GM21737 (cell line): ENCODE measurements at regions not wholly inside any gene's neighbourhood (a gene's known extent, or its start where the extent isn't known, plus 50 kb on each side); places are given as distances from the start of the nearest gene placed in this dataset.

Source experiments
- ATAC-seq: cut with Tn5 transposase; IDR thresholded peaks from one replicate; pipeline ENCODE4 v1.9.1; 2021; ENCODE audit warnings: mild to moderate bottlenecking, moderate library complexity; ENCODE audit not compliant: unreplicated experiment

DNA sequence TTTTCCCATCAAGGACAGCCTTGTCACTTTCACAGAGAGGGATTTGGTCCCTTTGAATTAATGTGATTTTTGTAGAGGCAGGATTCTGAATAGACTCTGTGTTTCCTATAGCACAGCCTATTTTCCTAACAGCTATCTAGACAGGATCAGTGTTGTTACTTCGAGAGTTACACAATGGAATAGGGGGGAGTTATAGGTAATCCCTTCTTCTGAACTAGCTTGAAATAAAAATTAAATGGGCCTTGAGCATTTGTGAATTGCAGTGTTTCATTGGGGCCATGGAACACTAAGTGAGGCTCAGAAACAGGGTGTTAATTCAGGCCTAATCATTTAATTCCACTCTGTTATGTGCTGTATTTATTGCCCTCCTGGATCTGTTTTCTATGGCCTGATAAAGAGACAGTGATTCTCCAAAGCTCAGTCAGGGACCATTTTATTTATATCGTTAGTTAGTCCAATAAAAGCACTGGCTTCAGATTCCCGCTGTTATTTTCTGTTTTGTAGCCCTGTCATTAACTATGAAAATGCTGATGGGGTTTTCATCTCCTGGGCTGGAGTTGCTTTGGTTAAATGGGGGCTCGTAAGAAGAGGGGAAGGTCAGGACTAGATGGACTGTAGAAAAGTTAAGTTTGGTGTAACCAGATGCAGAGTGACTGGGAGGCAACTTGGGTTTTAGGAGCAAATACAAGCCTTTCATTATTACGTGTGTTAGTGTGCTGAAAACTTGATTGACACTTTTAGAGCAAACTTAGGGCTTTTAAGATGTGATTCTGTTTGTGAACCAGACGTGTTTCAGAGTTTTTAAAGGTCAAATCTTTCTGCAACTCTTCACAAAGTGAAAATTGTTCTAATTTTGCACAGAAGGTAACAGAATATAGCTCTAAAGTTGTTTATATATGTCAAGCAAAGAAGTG, 461.0 kb upstream of the HNRNPA3 start:
- no peak for ATAC-seq

DNA sequence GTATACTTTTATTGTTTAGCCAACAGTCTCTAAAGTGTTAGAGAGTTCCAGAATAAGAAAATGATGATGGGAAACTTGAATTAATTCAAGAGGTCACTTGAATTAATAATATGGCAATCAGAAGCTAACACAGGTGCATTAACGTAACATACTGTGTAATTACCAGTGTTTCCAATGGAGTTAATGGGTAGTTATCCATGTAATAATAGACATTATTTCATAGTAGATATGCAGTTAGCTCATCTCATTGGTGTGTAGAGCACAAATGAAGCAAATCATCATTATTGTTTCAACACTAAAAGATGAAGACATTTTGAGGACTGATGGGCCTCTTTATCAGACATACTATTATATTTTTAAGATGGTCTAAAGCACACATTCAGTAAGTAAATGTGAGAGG, 460.3 kb upstream of the HNRNPA3 start:
- ATAC-seq, result no peak

DNA sequence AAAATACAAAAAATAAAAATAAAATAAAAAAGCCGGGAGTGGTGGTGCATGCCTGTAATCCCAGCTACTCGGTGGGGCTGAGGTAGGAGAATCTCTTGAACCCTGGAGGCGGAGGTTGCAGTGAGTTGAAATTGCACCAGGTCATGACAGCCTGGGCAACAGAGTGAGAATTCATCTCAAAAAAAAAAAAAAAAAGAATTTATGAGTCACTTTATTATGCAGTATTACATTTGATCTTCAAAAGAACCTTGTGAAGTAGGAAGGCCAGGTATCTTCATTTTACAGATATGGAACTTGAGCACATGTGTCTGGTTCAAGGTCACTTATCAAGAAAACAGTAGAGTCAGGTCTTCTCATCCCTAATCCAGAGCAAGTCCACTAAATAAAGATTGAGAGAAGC, 459.4 kb upstream of the HNRNPA3 start:
- ATAC-seq, result no peak

DNA sequence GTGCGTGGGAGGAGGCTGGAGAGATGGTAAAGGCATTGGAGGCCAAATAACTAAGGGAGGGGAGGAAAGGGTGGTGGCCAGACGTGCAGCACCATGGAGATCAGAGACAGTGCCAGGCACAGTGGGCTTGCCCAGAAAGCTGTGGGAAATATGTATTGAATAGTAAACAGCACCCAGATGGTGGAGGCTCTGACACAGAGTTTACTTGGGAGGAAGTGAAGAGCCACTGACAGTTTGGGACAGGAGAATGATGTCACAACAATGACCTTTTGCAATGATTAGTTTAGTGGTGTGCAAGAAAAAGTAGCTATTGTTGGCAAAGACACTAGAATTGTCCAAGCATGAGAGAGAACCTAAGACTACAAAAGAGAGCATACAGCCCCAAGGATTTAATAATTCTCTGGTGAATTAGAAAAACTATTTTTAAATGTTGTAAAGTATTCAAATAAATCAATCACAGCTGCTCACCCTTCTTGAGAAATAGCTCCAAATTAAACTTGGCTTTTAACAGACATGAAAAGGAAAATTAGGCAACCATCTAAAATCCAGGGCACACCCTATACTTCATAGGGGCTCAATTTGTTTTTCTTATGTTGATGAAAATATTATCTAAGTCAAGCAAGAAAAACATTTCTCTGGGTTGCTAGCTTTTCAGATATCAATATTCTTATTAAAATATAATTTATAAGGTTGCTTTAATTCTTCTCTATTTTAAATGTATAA, 458.7 kb upstream of the HNRNPA3 start:
- no peak for ATAC-seq

DNA sequence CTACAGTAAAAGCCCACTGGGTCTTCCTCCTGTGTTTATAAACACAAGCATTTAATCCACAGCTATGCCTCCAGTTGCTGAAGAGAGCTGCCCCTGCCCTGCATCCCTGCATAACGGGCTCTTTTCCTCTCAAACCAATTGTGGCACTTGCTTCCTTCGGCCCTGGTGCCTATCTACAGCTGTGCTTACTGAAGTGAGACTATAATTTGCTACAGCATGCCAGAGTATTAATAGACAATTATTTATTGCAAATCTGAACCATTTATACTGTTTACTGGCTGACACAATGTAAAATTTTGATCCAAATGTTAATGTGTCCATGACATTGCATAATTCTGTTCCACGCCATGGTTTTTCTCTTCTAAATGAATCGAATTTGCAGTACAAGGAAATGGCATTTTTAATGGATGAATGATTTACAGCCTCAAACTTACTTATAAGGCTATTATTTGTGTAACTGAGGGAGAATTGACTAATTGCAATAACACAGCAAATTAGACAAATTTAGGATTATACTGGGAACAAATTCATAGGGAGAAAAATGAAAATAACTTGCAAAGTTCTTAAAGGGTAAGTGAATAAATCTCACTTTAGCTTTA, 457.0 kb upstream of the HNRNPA3 start:
- no peak for ATAC-seq

DNA sequence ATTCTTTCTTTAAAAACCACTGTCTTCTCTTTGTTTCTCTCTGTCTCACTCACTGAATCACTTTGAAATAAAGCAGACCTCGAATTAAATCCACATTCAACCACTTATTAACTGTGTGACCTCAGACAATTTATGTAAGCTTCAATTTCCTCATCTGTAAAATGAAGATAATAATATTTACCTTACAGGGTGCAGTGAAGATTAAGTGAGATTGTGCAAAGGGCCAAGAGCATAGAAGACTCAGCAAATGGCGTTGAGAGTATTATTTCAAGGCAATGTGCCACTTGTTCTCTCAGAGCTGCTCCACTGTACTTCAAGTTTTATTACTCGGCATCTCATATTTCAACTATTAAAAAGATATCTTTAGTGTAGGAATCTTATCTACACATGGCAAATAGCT, 454.2 kb upstream of the HNRNPA3 start:
- ATAC-seq, result no peak

DNA sequence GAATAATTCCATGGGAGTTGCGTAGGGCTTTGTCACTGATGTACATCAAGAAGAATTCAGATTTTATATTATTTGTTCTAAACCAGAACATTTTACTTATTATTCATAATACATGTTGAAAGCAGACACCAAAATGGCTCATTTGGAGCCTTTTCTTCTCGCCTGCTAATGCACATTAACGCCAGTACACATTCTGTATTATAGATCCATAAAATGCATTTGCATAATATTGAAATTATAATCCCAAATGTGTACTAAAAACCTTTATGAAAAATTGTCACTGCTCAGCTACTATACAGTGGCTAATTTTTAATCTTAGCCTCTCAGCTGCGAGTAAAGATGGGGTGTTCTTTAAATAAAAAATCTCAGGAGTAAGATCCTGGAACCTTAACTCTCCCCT, 452.2 kb upstream of the HNRNPA3 start:
- ATAC-seq, result no peak

DNA sequence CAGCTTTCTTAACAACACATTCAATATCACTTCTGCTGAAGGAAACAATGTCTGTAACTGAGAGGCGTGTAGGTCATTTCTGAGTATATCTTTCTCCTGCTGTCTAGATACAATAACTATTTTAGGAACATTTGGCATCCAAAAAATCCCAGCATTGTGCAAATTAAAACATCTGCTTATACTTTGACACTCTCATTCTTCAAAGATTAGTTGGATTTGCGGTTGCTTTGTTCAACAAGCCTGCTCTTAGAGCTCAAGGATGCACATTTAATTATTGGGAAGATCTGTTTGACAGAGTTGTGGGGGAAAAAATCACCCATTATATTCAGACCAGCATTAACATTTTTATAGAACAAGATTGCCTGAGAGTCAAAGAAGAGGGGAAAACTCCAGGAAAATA, 449.5 kb upstream of the HNRNPA3 start:
- ATAC-seq, result no peak

DNA sequence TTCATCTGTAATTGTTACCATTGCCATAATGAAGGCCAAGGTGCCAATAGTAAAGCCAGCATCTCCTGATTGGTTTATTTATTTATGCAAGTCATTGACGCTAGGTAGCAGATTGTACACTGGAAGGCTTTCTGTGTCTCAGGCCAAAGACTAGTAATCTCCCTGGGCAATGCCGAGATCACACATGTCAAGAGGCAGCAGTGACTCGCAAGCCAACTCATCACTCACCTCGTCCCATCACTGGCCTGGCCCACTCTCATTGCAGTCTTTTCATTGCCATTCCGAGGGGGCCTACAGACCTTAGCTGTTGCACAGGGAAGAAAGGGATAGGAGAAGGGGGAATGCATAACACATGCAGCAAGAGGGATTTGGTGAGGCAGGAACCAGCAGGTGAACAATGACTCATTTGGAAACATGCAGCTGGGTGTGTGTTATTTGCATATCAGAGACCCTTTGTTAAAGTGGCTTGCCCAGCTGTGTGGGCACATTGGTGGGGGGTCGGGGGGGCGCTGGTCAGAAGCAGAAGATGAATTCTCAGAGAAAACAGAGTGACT, 448.7 kb upstream of the HNRNPA3 start:
- no peak for ATAC-seq

DNA sequence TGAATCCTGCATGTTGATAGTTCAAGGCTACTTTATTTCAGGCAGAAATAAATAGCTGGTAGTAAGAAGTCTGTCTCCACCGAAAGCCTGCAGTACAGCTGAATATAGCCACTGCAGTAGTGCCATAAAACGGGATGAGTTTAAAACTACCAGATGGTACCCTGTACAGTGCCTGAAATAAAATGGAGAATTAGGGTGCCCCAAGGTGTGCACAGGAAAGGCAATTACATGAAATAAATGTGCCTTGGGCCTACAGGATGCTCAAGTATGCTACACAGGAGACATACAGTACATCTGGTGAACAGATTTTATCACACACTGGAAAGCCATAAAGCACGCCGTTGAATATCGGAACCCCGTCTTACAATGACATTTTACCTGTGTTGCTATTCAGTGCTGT, 447.7 kb upstream of the HNRNPA3 start:
- no peak for ATAC-seq

DNA sequence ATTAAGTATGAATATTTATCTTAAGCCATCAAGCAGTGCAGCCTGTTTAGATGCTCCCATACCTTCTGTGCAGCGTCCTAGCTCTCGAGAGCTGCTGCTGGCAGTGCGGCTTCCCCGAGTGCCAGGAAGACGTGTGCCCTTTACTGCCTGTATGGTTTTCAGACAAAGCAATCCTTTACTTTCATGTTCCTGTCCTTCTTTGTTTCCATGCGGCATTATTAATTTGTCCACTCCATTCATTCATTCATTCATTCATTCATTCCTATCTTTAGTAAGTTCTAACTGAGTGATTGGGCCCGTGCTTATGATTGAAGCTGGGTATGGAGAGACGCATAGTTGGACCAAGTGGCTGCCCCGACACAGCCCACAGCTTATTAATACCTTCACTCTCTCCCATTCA, 446.6 kb upstream of the HNRNPA3 start:
- no peak for ATAC-seq

DNA sequence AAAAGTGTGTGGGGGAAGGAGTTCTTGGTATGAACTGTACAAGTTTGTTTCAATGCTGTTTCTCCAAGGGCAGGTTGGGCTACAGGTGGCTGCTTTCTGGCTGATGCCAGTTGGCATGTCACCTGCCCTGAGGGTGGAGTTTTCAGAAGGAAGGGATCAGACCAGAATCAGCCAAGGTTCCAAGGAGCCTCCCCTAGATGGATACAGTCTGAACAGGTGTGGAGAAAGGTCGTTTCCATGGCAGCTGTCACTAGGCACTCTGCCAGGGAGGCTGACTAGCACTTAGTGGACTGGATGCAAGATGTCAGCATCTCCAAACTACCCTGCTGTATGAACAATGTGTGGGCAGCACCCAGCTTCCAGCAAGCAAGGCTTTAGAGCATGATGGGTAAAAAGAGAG, 444.4 kb upstream of the HNRNPA3 start:
- ATAC-seq, result no peak

DNA sequence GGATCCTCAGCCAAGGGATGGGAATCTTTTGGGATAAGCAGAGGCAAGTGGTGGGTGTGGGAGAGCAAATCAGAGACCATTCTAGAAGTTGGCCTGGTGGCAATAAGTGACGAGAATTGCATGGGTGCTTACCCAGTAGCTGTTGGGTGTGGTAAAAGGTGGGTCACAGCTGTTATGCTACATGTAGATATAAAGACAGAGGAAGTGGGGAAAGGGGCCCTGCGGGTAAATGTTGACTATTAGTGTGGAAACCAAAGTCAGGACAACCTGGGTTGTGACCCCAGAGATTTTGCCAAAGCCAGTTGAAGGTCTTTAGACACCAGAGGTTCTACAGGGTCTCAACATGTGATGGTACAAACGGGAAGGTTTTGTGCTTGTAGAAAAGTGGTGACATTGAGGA, 443.6 kb upstream of the HNRNPA3 start:
- ATAC-seq, result no peak

DNA sequence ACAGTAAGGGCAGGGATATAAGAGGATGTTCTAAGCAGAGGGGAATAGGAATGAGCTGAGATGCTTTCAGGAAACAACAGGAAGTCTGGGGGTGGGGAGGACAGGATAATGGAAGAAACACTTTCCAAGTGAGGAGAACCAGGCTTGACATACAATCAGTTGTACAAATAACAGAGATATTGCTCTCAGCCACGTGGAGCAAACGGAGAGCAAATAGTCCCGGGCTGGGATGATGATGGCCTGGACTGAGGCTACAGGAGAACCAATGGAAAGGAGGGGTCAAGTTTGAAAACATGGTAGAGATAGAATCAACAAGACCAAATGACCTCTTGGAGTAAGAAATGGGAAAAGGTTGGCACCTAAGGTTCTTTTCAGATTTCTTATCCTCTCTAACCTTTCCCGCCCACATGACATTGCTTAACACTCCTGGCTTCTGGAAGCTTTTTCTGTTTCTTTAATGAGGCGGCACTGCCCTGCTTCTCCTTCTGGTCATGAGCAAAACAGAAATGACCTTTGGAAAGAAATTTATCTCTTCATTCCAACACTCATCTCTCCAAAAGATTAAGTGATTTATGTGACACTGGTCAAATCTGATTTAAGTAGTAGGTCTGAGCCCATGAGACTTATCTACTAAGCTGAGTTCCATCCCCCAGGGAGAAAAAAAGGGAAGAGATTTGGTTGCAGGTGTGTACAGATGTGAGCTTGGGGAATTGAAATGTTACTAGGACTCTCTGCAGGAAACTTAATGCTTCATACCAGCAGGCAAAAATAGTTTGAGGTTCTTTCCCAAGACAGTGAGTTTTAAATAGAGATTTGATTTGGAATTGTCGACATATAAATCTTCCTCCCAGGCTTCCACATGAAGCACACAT, 442.9 kb upstream of the HNRNPA3 start:
- ATAC-seq, result no peak

DNA sequence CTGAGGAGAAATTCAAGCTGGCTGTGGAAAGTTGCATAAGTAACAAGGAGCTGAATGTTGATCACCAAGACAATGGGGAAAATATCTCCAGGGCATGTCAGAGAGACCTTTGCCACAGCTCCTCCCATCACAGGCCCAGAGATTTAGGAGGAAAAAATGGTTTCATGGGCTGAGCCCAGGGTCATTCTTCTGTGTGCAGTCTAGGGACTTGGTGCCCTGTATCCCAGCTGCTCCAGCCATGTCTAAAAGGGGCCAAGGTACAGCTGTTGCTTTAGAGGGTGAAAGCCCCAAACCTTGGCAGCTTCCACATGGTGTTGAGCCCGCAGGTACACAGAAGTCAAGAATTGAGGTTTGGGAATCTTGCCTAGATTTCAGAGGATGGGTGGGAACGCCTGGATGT, 439.8 kb upstream of the HNRNPA3 start:
- ATAC-seq, result no peak

DNA sequence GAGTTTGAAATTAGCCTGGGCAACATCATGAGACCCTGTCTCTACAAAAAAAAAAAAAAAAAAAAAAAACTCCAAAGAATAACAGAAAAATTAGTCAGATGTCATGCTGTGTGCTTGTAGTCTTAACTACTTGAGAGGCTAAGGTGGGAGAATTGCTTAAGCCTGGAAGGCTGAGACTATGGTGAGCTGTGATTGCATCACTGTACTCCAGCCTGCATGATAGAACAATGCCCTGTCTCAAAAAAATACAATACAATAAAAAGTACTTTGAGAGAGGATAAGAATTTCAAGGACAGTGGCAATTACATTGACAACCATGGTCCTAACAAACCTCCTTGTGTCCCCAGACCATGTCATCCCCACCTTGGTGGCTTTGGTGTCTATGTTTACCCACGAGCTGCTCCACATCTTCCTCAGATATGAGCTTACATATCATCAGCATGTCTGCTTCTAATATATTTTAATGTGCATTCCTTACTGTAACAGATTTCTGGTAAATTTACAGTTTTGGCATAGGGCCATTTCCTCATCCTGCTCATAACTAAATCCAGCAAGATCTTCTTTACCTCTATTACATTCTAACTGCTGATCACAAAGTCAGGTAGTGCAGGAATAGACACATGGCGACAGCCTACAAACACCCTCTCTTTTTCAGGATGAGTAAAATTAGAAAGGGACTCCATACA, 437.7 kb upstream of the HNRNPA3 start:
- ATAC-seq, result no peak

DNA sequence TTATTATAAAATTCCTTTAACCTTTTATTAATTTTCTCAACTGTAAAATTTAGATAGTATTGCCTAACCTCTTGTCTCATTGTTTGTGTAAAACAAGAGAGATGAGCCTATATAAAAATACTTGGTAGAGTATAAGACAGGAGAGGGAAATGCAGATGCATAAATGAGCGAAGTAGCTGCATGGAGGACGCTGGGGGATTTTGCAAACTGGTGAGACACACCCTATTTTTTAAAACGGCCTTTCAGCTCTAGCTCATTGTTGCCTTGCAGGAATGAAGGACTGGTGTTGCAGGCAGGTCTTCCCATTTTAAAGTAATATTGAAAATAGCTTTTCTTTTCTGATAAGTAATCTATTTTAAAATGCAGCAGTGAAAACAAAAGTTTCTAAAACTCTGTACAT, 435.3 kb upstream of the HNRNPA3 start:
- no peak for ATAC-seq

DNA sequence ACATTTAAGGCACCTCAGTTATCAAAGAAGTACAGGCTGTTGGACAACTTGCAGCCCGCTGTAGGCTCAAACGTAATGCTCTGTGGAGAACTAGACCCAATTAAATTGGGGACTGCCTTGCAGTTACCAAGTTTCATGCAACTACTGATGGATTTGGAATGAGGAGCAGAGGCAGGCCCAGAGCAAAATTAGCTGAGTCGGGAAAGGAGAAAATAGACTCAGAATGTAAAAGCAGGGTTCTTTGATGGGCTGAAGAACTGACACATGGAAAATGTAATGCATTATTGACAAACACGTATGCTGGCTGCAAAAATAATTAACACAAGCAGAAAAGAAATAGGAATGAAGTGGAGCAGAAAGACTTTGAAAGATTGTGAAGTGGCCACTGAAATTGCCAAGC, 432.7 kb upstream of the HNRNPA3 start:
- ATAC-seq, result no peak

DNA sequence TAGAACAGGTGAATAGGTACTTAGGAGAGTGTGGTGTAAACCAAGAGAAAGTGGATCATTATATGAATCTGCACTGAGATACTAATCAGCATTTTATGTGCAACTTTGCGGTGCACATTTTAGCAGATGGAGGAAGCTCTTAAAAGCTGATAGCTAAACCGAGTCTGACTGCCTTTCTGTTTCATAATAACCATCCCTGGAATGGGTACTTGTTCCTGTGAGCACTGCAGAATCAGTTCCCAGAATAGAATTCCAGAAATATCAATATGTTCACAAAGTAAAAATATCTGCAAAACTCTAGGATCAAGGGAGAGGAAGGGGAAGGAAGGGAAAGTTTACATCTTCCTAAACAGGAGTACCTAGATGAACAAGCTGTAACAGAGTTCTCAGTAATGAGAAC, 432.2 kb upstream of the HNRNPA3 start:
- no peak for ATAC-seq

DNA sequence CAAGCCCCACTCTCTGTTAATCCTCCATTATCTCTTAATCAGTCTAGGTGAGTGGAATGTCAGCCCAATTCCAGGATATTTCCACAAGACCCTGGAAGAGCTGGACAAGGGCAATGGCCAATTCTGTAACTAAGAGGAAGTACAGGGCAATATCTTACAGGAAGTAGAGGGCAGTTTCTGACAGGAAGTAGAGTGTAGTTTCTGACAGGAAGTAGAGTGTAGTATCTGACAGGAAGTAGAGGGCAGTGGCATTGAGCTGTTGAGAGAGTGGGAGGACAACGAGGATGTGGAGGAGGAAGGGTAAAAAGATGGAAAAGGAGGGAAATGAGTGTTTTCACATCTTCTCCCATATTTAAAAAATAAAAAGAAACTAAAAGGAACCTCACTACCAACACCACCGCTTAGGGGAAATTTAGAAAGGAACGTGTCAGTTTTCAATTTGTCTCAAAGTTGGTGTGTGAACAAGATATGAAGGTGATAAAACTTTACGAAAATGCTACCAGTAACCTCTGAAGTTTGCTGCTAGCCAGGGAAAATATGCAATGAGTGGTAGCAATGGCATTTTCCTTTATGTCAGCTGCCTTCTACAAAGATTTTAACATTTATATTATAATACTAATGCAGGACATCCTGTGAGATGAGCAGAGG, 430.9 kb upstream of the HNRNPA3 start:
- no peak for ATAC-seq
